Astrocyte of the spinal cord (primary cell): ENCODE measurements at regions not wholly inside any gene's neighbourhood (a gene's known extent, or its start where the extent isn't known, plus 50 kb on each side); places are given as distances from the start of the nearest gene placed in this dataset.
"Not testable (repeated sequence)": the region's sequence is repeated elsewhere in the genome, so short reads cannot be mapped to it uniquely, and the experiment has no call there.

Experiments
- DNase-seq: peaks from one replicate; pipeline ENCODE4 v3.0.0; 2011; ENCODE audit warnings: low read depth, low spot score
- H3K4me3 ChIP-seq: 2 replicates; pipeline ENCODE4 v1.5.1; 2011; ENCODE audit warnings: low read depth, mild to moderate bottlenecking, low read length, moderate library complexity
- CTCF ChIP-seq: IDR thresholded peaks from 2 replicates; pipeline ENCODE4 v1.5.1; 2012; ENCODE audit warnings: low read depth, mild to moderate bottlenecking, low read length, inconsistent platforms
- in situ Hi-C: cut with HindIII; loops from 2 replicates; pipeline ENCODE4 v1.10.0; 2017; ENCODE audit warnings: low sequenced_read_pairs

DNA sequence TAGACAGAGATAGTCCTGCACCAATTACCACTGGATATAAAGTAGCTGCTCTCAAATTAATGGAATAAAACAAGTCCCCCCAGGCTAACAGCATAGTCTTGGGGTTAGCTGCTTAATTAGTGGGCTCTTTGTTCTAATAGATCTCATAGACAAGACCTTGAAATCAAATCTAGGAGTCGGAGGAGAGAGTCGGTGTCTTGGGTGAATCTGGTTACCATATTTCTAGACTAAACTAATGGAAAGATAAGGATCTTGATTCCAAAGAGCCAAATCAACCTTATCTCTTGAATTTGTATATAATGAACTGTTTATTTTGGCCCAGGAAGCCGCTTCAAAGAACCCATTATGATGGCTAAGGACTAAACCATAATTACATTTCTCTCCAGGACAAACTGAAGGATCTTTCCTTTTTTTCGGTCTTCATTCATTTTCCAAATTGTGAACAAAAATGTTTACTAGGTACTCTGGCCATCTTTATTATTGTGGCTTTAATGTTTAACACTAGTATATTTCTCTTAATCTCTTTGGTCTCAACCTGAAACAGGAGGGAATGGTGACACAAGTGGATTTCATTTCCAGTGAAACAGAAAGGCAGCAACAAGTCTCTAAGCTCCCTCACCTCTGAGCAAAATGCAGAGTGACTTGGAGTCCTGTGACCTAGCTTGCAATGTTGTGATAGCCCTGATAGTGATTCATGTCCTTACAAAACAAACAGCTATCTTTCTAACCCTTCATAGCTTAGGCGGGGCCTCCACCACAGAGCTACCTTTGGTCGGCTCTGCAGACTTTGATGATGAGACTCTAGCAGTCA lies 137.9 kb upstream of the PARD3B start:
- no peak for TF ChIP-seq CTCF
- DNase-seq = no peak
- in situ Hi-C loops = no loop called here
- no peak overlapping the region for H3K4me3 ChIP-seq

DNA sequence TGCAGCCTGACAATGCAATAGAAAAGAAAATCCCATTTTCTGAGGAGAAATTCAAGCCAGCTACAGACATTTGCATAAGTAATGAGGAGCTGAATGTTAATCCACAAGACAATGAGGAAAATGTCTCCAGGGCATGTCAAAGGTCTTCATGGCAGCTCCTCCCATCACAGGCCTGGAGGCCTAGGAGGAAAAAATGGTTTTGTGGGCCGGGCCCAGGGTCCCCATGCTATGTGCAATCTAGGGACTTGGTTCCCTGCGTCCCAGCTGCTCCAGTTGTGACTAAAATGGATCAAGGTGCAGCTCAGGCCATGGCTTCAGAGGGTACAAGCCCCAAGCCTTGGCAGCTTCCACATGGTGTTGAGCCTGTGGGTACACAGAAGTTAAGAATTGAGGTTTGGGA lies 132.5 kb upstream of the PARD3B start:
- in situ Hi-C loops, DNase-seq, H3K4me3 ChIP-seq: not testable (repeated sequence)

- no peak for DNase-seq
- H3K4me3 ChIP-seq = no peak overlapping the region
- no peak for TF ChIP-seq CTCF
- in situ Hi-C loops = no loop called here
Measured at GRCh38 chr2:204415406-204416181, 129.7 kb upstream of the PARD3B start.

GRCh38 chr2:204416236-204416635 lies 129.0 kb upstream of the PARD3B start:
- in situ Hi-C loops = no loop called here
- no peak overlapping the region for H3K4me3 ChIP-seq
- DNase-seq = no peak
- TF ChIP-seq CTCF = no peak

DNA sequence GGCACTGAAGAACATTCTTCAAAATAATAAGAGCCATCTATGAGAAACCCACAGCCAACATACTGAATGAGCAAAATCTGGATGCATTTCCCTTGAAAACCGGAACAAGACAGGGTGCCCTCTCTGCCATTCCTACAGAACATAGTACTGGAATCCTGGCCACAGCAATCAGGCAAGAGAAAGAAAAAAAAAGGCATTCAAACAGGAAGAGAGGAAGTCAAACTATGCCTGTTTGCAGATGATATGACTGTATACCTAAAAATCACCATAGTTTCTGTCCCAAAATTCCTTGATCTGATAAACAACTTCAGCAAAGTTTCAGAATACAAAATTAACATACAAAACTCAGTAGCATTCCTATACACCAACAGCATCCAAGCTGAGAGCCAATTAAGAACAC lies 119.5 kb upstream of the PARD3B start:
- DNase-seq = no peak
- H3K4me3 ChIP-seq = no peak overlapping the region
- no peak for TF ChIP-seq CTCF
- in situ Hi-C loops = no loop called here

- no peak for DNase-seq
- in situ Hi-C loops = no loop called here
- no peak for TF ChIP-seq CTCF
Measured at GRCh38 chr2:204428675-204429074, 116.6 kb upstream of the PARD3B start.

DNA sequence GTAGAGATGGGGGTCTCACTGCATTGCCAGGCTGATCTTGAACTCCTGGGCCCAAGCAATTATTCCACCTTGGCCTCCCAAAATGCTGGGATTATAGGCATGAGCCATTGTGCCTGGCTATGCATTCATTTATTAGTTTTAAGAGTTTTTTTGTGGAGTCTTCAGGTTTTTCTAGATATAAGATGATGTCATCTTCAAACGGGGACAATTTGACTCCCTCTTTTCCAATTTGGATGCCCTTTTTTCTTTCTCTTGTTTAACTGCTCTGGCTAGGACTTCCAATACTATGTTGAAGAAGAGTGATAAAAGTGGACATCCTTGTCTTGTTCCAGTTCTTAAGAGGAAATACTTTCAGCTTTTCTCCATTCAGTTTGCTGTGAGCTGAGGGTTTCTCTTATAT lies 113.7 kb upstream of the PARD3B start:
- no peak for DNase-seq
- H3K4me3 ChIP-seq = no peak overlapping the region
- no peak for TF ChIP-seq CTCF
- in situ Hi-C loops = no loop called here

More at GRCh38 chr2:204428675-204429074, 116.6 kb upstream of the PARD3B start:
- H3K4me3 ChIP-seq = no peak overlapping the region
